ENCODE measurements at regions not wholly inside any gene's neighbourhood (a gene's known extent, or its start where the extent isn't known, plus 50 kb on each side); places are given as distances from the start of the nearest gene placed in this dataset.

DNA sequence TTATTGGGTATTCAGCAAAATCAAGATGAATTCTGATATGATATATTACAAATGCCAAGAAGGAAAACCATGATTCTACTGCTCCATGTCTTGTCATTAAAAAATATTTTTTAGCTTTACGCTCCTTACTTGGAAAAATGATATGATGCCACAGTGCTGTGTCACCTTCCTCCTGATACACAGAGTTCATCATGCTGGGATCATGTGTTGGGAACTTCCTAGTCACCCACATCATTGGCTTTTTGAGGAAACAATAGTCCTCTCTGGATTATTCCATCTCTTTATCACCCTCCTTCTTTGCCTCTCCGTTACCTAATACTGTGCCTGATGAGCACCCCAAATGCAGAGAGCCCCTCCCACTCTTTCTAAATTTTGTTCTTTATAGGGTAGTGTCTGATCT, 94.3 kb upstream of the PFN2 start:
- TF ChIP-seq, protein P1, sequence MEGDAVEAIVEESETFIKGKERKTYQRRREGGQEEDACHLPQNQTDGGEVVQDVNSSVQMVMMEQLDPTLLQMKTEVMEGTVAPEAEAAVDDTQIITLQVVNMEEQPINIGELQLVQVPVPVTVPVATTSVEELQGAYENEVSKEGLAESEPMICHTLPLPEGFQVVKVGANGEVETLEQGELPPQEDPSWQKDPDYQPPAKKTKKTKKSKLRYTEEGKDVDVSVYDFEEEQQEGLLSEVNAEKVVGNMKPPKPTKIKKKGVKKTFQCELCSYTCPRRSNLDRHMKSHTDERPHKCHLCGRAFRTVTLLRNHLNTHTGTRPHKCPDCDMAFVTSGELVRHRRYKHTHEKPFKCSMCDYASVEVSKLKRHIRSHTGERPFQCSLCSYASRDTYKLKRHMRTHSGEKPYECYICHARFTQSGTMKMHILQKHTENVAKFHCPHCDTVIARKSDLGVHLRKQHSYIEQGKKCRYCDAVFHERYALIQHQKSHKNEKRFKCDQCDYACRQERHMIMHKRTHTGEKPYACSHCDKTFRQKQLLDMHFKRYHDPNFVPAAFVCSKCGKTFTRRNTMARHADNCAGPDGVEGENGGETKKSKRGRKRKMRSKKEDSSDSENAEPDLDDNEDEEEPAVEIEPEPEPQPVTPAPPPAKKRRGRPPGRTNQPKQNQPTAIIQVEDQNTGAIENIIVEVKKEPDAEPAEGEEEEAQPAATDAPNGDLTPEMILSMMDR (IDR thresholded peaks at IDR 0.05) = no peak
- TF ChIP-seq EP300 (IDR thresholded peaks at IDR 0.05) (no peak), POLR2A (IDR thresholded peaks at IDR 0.05) (no peak), POLR2AphosphoS5 (IDR thresholded peaks at IDR 0.05) (no peak)

All from gastroesophageal sphincter (tissue), 3 donors.